ENCODE measurements at regions not wholly inside any gene's neighbourhood (a gene's known extent, or its start where the extent isn't known, plus 50 kb on each side); places are given as distances from the start of the nearest gene placed in this dataset.
"Not testable (repeated sequence)": the region's sequence is repeated elsewhere in the genome, so short reads cannot be mapped to it uniquely, and the experiment has no call there.

DNA sequence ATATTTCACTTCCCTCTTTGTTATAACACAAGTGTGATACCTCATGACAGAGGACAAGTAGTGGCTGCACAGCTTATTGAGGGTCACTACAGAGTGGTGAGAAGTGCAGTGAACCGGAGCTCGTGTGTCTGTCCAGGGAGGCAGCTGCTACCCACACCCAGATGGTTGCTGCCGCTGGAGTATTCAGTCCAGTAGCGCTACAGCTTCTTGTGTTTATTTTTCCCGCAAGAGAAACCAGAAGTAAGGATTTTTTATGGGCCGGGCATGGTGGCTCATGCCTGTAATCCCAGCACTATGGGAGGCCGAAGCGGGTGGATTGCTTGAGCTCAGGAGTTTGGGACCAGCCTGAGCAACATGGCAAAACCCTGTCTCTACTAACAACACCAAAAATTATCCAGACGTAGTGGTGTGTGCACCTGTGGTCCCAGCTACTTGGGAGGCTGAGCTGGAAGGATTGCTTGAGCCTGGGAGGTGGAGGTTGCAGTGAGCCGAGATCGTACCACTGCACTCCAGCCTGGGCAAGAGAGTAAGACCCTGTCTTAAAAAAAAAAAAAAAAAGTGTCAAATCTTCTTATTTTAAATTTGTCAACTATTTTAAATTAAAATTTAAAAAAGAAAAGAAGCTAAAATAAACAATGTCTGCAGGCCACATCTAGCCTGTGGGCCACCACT is 213.5 kb upstream of the MSX2 start:
- H3K36me3 Mint-ChIP-seq (ENCODE audit: low read depth); H3K4me1 Mint-ChIP-seq; H3K27me3 Mint-ChIP-seq; ATAC-seq; H3K27ac Mint-ChIP-seq; intact Hi-C loops (cut with DNase I, micrococcal nuclease); H3K4me3 Mint-ChIP-seq; CTCF ChIA-PET; POLR2A ChIA-PET; H3K9me3 Mint-ChIP-seq (ENCODE audit: low read depth); DNase-seq: not testable (repeated sequence)

DNA sequence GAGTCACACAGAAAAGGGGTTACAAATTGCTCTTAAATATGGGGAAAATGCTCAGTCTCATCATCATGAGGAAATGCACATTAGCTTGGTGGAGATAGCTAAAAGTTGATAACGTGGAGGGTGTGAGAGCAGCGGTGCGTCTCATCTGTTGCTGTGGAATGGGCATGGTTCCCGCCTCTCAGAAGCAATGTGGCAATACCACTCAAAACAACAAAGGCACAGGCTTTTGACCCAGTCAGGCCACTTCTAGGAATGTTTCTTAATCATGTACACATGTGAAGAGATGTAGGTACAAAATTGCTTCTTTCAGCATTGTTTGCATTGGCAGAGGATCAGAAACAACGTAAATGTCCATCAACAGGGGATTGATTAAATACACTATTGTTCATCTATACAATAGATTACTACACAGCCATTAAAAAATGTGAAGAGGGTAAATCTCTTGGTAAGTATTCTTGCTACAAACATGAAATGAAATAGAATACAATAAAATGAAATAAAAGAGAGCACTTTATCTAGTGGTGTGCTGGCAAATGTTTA is 212.6 kb upstream of the MSX2 start:
- H3K4me3 Mint-ChIP-seq = no peak overlapping the region
- H3K27ac Mint-ChIP-seq = no peak overlapping the region
- no peaks in the 10 kb centered on the region for H3K36me3 Mint-ChIP-seq (ENCODE audit: low read depth)
- peaks cover 2% of the 10 kb centered on the region for H3K9me3 Mint-ChIP-seq (ENCODE audit: low read depth)
- peaks cover 7% of the 10 kb centered on the region for H3K27me3 Mint-ChIP-seq
- no peaks in the 10 kb centered on the region for H3K4me1 Mint-ChIP-seq
- POLR2A ChIA-PET = no interaction called here
- CTCF ChIA-PET = no interaction called here
- intact Hi-C loops (cut with DNase I, micrococcal nuclease) = no loop called here
- ATAC-seq (no peak), DNase-seq (no peak)

DNA sequence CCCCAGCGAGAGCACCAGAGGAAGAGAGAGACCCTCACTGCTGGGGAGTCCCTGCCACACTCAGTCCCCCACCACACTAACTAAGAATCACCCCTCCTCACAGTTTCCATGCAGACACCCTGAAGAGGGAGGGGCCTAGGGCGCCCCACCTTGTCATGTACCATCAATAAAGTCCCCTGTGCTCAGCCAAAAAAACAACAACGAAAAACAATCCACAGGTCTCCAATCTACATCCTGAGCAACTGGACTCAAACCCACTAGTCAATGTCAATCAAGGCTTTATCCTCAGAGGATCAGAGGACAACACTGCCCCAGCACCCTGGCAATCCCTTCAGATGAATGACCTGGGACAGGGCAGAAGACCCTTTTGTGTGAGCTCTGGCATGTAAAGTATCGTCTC is 210.1 kb upstream of the MSX2 start:
- H3K36me3 Mint-ChIP-seq (ENCODE audit: low read depth) = no peaks in the 10 kb centered on the region
- intact Hi-C loops (cut with DNase I, micrococcal nuclease) = no loop called here
- H3K4me3 Mint-ChIP-seq = no peak overlapping the region
- ATAC-seq = no peak
- no peak for DNase-seq
- no peaks in the 10 kb centered on the region for H3K4me1 Mint-ChIP-seq
- peaks cover 7% of the 10 kb centered on the region for H3K27me3 Mint-ChIP-seq
- H3K9me3 Mint-ChIP-seq (ENCODE audit: low read depth) = peaks cover 4% of the 10 kb centered on the region
- no peak overlapping the region for H3K27ac Mint-ChIP-seq
- CTCF ChIA-PET = no interaction called here
- POLR2A ChIA-PET = no interaction called here

DNA sequence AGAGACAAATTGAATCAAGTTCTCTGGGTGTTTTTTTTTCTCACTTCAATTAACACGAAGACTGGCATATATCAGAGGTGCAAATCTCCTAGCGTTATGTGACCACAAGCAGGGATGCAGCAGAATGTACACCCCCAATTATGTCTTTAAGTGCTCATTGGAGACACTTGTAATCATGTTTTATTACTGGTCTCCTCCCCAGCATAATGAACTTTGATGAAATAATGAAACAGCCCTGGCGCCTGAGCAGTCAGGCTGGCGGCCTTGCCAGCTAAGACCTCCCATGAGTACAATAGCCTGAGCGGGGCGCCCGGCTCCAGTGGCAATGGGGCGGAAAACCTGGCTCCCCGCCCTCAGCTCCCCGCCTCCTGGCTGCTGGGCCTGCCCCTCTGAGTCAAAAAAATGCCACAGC is 209.4 kb upstream of the MSX2 start:
- no peak overlapping the region for H3K27ac Mint-ChIP-seq
- H3K36me3 Mint-ChIP-seq (ENCODE audit: low read depth) = no peaks in the 10 kb centered on the region
- no peak for DNase-seq
- no peak overlapping the region for H3K4me3 Mint-ChIP-seq
- intact Hi-C loops (cut with DNase I, micrococcal nuclease) = no loop called here
- H3K27me3 Mint-ChIP-seq = peaks cover 7% of the 10 kb centered on the region
- ChIA-PET CTCF (no interaction called here), POLR2A (no interaction called here)
- H3K4me1 Mint-ChIP-seq = no peaks in the 10 kb centered on the region
- ATAC-seq = no peak
- peaks cover 4% of the 10 kb centered on the region for H3K9me3 Mint-ChIP-seq (ENCODE audit: low read depth)

DNA sequence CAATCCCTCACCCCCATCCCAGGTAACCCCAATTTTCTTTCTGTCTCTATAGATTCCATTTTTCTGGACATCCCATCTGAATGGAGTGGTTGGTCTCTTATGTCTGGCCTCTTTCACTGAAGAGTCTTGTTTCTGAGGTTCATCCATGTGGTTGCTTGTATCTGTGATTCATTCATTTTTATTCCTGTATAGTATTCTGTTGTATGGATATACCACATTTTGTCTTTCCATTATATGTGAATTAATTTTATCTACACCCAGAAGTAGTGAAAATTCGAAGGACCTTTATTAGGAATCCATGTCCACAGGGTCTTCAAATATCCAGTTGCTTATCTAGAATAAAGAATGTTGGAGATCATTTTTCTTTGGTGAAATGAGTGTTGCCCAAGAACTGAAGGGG is 207.6 kb upstream of the MSX2 start:
- ChIA-PET POLR2A (no interaction called here), CTCF (no interaction called here)
- Mint-ChIP-seq H3K27me3 (peaks cover 10% of the 10 kb centered on the region), H3K4me1 (no peaks in the 10 kb centered on the region), H3K9me3 (ENCODE audit: low read depth) (peaks cover 5% of the 10 kb centered on the region), H3K36me3 (ENCODE audit: low read depth) (no peaks in the 10 kb centered on the region), H3K27ac (no peak overlapping the region), H3K4me3 (no peak overlapping the region)
- no peak for DNase-seq
- intact Hi-C loops (cut with DNase I, micrococcal nuclease) = no loop called here
- ATAC-seq = no peak

- H3K27ac Mint-ChIP-seq = no peak overlapping the region
These were observed 205.9 kb upstream of the MSX2 start for GRCh38 chr5:174518512-174518911.

DNA sequence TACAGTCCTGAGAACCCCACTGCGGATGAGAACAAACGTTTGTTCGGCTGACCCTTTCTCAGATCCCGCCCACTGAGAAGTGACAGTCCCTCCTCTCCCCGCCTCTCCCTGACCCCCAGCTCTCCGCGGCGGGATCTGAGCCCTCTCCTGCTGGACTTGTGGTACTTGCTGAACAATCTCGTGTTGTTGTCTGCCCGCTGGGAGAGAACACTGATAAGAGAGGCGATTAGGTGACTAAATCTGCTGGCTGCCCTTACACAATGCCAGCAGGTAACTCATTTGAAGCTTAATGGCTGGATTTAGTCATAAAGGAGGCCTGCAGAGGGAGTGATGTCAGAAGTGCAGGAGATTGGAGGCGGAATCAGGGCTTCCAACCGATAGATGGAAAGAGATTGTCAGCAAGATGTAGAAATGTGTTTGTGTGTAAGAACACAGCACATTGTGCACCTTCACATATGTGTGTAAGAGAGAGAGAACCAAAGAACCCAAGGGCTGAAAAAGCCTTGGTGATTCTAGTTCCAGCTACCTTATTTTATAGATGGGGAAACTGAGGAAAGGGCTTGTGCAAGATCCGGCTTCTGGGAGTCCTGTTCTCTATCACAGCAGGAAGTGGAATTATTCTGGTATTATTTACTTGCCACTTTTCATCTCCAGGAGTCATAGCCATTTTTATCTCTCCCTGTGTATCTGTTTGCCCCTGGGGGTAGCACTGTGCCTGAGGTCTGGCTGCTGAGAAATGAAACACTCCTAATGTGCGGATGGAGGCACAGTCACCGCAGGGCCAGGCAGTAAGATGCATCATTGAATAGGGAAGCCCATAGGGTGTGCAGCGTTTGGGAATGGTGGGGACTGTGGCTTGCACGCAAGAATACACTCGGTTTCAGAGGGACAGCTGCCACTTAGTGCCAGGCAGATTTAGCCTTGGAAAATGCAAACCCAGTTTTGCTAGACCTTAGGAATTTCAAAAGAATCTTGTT is 203.7 kb upstream of the MSX2 start:
- Mint-ChIP-seq H3K9me3 (ENCODE audit: low read depth) (peaks cover 5% of the 10 kb centered on the region), H3K4me1 (no peaks in the 10 kb centered on the region), H3K27ac (no peak overlapping the region), H3K36me3 (ENCODE audit: low read depth) (no peaks in the 10 kb centered on the region), H3K4me3 (no peak overlapping the region), H3K27me3 (peaks cover 12% of the 10 kb centered on the region)
- CTCF ChIA-PET = interaction anchor here (0.6 kb wide), 1 partner anchor 111 kb away, joined by 3 read pairs; no protein-coding TSS in a partner anchor
- DNase-seq (no peak), ATAC-seq (no peak)
- POLR2A ChIA-PET = no interaction called here
- intact Hi-C loops (cut with DNase I, micrococcal nuclease) = no loop called here

More at GRCh38 chr5:174518512-174518911, 205.9 kb upstream of the MSX2 start:
- ChIA-PET POLR2A (no interaction called here), CTCF (no interaction called here)
- ATAC-seq (no peak), DNase-seq (no peak)
- H3K4me3 Mint-ChIP-seq = no peak overlapping the region
- H3K36me3 Mint-ChIP-seq (ENCODE audit: low read depth) = no peaks in the 10 kb centered on the region
- intact Hi-C loops (cut with DNase I, micrococcal nuclease) = no loop called here
- peaks cover 5% of the 10 kb centered on the region for H3K9me3 Mint-ChIP-seq (ENCODE audit: low read depth)
- peaks cover 11% of the 10 kb centered on the region for H3K27me3 Mint-ChIP-seq
- no peaks in the 10 kb centered on the region for H3K4me1 Mint-ChIP-seq

- H3K36me3 Mint-ChIP-seq (ENCODE audit: low read depth) = no peaks in the 10 kb centered on the region
- no peaks in the 10 kb centered on the region for H3K4me1 Mint-ChIP-seq
- POLR2A ChIA-PET = no interaction called here
- DNase-seq (no peak), ATAC-seq (no peak)
- CTCF ChIA-PET = no interaction called here
- H3K4me3 Mint-ChIP-seq = no peak overlapping the region
- H3K9me3 Mint-ChIP-seq (ENCODE audit: low read depth) = peaks cover 5% of the 10 kb centered on the region
- intact Hi-C loops (cut with DNase I, micrococcal nuclease) = no loop called here
- peaks cover 12% of the 10 kb centered on the region for H3K27me3 Mint-ChIP-seq
- no peak overlapping the region for H3K27ac Mint-ChIP-seq
These were observed 202.9 kb upstream of the MSX2 start for GRCh38 chr5:174521449-174521848.

DNA sequence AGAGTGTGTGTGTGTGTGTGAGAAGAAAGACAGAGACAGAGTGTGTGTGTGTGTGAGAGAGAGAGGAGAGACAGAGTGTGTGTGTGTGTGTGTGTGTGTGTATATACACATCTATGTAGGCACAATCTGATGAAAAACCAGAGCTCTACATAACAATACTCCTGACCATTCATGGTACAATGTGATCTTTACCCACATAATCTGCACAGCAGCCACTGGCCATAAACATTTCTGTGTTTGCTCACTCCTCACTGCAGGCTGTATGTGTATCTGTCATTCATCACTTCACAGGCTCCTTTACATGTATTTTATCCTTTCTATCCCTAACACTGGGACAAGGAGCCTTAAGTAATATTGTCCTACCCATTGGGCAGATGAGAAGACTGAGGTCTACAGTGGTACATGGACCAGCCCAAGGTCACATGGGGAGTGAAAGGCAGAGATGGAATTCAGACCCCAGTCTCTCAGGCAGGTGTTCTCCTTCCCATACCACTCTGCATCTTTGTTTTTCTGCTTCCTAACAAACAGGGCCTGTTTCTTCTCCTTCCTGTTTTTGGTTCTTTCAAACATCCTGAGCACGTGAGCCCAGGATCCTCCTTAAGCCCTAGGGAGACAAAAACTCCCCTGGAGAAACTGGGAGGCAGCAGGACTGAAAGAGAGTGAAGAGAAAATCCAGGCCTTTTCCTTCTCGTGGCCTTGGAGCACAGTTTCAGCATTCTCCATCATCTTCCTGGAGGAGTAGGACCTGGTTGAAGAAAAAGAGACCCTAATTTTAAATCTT is 201.7 kb upstream of the MSX2 start:
- ChIA-PET POLR2A (no interaction called here), CTCF (no interaction called here)
- DNase-seq (no peak), ATAC-seq (no peak)
- intact Hi-C loops (cut with DNase I, micrococcal nuclease) = no loop called here
- no peaks in the 10 kb centered on the region for H3K4me1 Mint-ChIP-seq
- no peak overlapping the region for H3K27ac Mint-ChIP-seq
- peaks cover 2% of the 10 kb centered on the region for H3K9me3 Mint-ChIP-seq (ENCODE audit: low read depth)
- no peak overlapping the region for H3K4me3 Mint-ChIP-seq
- H3K27me3 Mint-ChIP-seq = peaks cover 12% of the 10 kb centered on the region
- H3K36me3 Mint-ChIP-seq (ENCODE audit: low read depth) = no peaks in the 10 kb centered on the region

DNA sequence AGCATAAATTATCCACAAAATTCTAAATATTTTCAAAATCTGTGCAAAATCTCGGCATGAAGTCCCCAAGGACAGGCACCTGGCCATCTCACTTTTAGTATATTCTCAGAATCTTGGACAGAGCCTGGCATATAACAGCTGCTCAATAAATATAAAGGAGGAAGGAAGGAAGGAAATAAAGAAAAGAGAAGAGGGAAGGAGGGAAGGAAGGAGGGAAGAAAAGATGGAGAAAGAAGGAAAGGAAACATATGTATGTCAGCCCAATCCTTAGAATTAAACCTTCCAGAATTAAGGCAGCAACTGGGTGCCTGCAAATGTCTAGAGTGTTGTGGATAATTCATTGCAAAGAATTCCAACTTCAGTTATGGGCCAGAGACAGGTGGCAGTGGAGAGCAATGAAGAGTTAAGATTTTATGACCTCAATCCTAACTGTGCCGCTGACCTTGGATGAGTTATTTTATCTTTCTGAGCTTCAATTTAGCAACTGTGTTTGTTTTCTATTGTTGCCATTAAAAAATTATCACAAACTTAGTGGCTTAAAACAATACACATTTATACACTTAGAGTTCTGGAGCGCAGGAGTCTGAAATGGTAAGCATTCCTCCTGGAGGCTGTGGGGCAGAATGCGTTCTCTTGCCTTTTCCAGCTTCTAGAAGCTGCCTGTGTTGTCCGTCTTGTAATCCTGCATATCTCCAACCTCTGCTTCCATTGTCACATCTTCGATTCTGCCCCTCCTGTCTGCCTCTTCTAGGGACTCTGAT is 200.9 kb upstream of the MSX2 start:
- ChIA-PET CTCF (no interaction called here), POLR2A (no interaction called here)
- Mint-ChIP-seq H3K27ac (no peak overlapping the region), H3K4me3 (no peak overlapping the region), H3K27me3 (peaks cover 12% of the 10 kb centered on the region), H3K4me1 (no peaks in the 10 kb centered on the region), H3K36me3 (ENCODE audit: low read depth) (no peaks in the 10 kb centered on the region), H3K9me3 (ENCODE audit: low read depth) (peaks cover 2% of the 10 kb centered on the region)
- ATAC-seq (no peak), DNase-seq (no peak)
- intact Hi-C loops (cut with DNase I, micrococcal nuclease) = no loop called here

DNA sequence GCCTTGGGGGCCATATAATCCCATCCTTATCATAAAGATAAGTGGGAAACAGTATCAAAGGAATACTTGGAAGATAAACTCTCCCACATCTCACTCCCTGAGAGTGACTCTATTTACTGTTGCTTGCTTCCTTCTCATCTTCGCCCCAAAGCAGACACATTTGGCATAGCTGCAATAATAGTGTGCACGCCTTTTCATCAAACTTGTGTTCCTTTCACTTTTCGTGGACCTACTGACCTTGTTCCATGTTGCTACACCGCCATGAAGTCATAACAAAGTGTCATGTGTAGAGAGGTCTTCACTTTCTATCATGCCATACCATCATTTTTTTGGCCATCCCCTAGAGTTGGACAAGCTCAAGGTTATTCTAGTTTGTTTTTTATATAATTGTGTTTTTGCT is 200.0 kb upstream of the MSX2 start:
- DNase-seq = no peak
- peaks cover 12% of the 10 kb centered on the region for H3K27me3 Mint-ChIP-seq
- H3K36me3 Mint-ChIP-seq (ENCODE audit: low read depth) = no peaks in the 10 kb centered on the region
- H3K9me3 Mint-ChIP-seq (ENCODE audit: low read depth) = peaks cover 2% of the 10 kb centered on the region
- no peak overlapping the region for H3K27ac Mint-ChIP-seq
- no peaks in the 10 kb centered on the region for H3K4me1 Mint-ChIP-seq
- ChIA-PET CTCF (no interaction called here), POLR2A (no interaction called here)
- intact Hi-C loops (cut with DNase I, micrococcal nuclease) = no loop called here
- no peak for ATAC-seq
- H3K4me3 Mint-ChIP-seq = no peak overlapping the region

All from activated CD4-positive, alpha-beta T cell treated with anti-CD3 and anti-CD28 coated beads for 36 hours (primary cell).